Chondrocyte (in vitro differentiated cells): ENCODE measurements at regions not wholly inside any gene's neighbourhood (a gene's known extent, or its start where the extent isn't known, plus 50 kb on each side); places are given as distances from the start of the nearest gene placed in this dataset.

ENCODE experiments used
- DNase-seq: peaks from one replicate; pipeline ENCODE4 v3.0.0; 2021; ENCODE audit warnings: mixed read lengths, low spot score
- H3K27ac Mint-ChIP-seq: one replicate; pipeline ENCODE4 v1.8.0; 2021; ENCODE audit warnings: mild to moderate bottlenecking, moderate library complexity, mixed read lengths; ENCODE audit not compliant: unreplicated experiment
- H3K27me3 Mint-ChIP-seq: 2 replicates; pipeline ENCODE4 v1.8.0; 2021; ENCODE audit warnings: low read depth, mixed read lengths
- H3K36me3 Mint-ChIP-seq: 2 replicates; pipeline ENCODE4 v1.8.0; 2021; ENCODE audit warnings: low read depth, mixed read lengths
- H3K4me1 Mint-ChIP-seq: 2 replicates; pipeline ENCODE4 v1.8.0; 2021; ENCODE audit warnings: low read depth, mild to moderate bottlenecking, mixed read lengths
- H3K4me3 Mint-ChIP-seq: one replicate; pipeline ENCODE4 v1.8.0; 2021; ENCODE audit warnings: mild to moderate bottlenecking, moderate library complexity, mixed read lengths; ENCODE audit not compliant: unreplicated experiment
- H3K9me3 Mint-ChIP-seq: 2 replicates; pipeline ENCODE4 v1.8.0; 2021; ENCODE audit warnings: low read depth, mixed read lengths
- TF ChIP-seq, protein P1 (sequence below): fragments of 200-600 bp; sonication (generic); IDR thresholded peaks from 2 replicates; pipeline ENCODE4 v1.5.0; 2021; ENCODE audit warnings: antibody characterized with exemption, mild to moderate bottlenecking, moderate library complexity

GRCh38 chr7:92997152-92997551 lies 120.6 kb downstream of the SAMD9 start:
- no peaks in the 10 kb centered on the region for H3K9me3 Mint-ChIP-seq
- peaks cover 11% of the 10 kb centered on the region for H3K27me3 Mint-ChIP-seq
- H3K4me1 Mint-ChIP-seq = peaks cover 9% of the 10 kb centered on the region
- TF ChIP-seq, protein P1, sequence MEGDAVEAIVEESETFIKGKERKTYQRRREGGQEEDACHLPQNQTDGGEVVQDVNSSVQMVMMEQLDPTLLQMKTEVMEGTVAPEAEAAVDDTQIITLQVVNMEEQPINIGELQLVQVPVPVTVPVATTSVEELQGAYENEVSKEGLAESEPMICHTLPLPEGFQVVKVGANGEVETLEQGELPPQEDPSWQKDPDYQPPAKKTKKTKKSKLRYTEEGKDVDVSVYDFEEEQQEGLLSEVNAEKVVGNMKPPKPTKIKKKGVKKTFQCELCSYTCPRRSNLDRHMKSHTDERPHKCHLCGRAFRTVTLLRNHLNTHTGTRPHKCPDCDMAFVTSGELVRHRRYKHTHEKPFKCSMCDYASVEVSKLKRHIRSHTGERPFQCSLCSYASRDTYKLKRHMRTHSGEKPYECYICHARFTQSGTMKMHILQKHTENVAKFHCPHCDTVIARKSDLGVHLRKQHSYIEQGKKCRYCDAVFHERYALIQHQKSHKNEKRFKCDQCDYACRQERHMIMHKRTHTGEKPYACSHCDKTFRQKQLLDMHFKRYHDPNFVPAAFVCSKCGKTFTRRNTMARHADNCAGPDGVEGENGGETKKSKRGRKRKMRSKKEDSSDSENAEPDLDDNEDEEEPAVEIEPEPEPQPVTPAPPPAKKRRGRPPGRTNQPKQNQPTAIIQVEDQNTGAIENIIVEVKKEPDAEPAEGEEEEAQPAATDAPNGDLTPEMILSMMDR = no peak
- no peak for DNase-seq
- no peaks in the 10 kb centered on the region for H3K36me3 Mint-ChIP-seq
- no peak overlapping the region for H3K27ac Mint-ChIP-seq
- H3K4me3 Mint-ChIP-seq = no peak overlapping the region

- no peak overlapping the region for H3K4me3 Mint-ChIP-seq
- no peak overlapping the region for H3K27ac Mint-ChIP-seq
- peaks cover 10% of the 10 kb centered on the region for H3K27me3 Mint-ChIP-seq
- no peak for DNase-seq
- TF ChIP-seq, protein P1 = no peak
- H3K4me1 Mint-ChIP-seq = peaks cover 9% of the 10 kb centered on the region
- H3K9me3 Mint-ChIP-seq = no peaks in the 10 kb centered on the region
- H3K36me3 Mint-ChIP-seq = no peaks in the 10 kb centered on the region
Observed at GRCh38 chr7:92994901-92995300, 122.9 kb downstream of the SAMD9 start.

DNA sequence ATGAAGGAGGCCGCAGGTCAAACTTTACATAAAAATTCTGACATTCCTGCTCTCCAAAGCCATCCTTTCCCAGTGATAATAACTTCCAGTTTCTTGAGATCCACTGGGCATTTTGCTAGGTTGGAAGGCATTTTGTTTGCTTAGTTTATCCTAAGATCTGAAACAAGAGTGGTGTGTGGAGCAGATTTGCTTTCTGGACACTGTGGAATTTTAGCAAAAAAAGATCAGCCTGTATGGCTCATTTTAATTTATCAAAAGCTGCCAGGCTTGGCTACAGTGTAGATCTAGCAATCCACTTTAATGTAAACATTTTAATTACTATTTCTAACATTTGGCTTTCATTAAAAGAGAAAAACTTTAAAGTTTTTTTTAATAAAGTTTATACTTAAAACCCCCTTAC lies 124.8 kb downstream of the SAMD9 start:
- Mint-ChIP-seq H3K36me3 (no peaks in the 10 kb centered on the region), H3K4me3 (no peak overlapping the region), H3K4me1 (peaks cover 15% of the 10 kb centered on the region), H3K27me3 (no peaks in the 10 kb centered on the region), H3K9me3 (no peaks in the 10 kb centered on the region), H3K27ac (no peak overlapping the region)
- TF ChIP-seq, protein P1 = no peak
- no peak for DNase-seq

GRCh38 chr7:92992483-92992882 lies 125.3 kb downstream of the SAMD9 start:
- no peak for DNase-seq
- H3K36me3 Mint-ChIP-seq = no peaks in the 10 kb centered on the region
- H3K9me3 Mint-ChIP-seq = no peaks in the 10 kb centered on the region
- TF ChIP-seq, protein P1 = no peak
- H3K4me1 Mint-ChIP-seq = peaks cover 20% of the 10 kb centered on the region
- no peak overlapping the region for H3K4me3 Mint-ChIP-seq
- H3K27ac Mint-ChIP-seq = no peak overlapping the region
- no peaks in the 10 kb centered on the region for H3K27me3 Mint-ChIP-seq

DNA sequence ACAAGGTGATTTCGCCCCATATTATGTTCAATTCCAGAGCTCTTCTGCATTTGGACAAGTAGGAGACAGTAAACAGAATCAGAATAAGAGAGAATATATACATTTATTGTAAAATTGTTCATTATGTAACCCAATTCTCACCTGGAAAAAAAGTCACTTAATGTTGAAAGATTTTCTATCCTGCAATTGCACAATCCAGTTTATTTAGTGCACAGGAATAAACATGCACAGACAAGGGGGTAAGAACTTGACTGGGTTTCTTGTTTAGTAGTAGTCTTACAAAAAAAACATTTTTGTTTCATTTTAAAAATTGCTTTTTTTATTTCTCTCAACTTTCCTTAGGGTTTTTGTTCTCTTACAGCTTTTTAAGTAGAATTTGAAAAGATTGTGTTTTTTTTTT lies 126.6 kb downstream of the SAMD9 start:
- DNase-seq = no peak
- Mint-ChIP-seq H3K4me1 (peaks cover 32% of the 10 kb centered on the region), H3K27me3 (no peaks in the 10 kb centered on the region), H3K9me3 (no peaks in the 10 kb centered on the region), H3K36me3 (no peaks in the 10 kb centered on the region), H3K27ac (no peak overlapping the region), H3K4me3 (no peak overlapping the region)
- TF ChIP-seq, protein P1 = no peak
